ENCODE measurements at regions not wholly inside any gene's neighbourhood (a gene's known extent, or its start where the extent isn't known, plus 50 kb on each side); places are given as distances from the start of the nearest gene placed in this dataset.
"Not testable (repeated sequence)": the region's sequence is repeated elsewhere in the genome, so short reads cannot be mapped to it uniquely, and the experiment has no call there.

DNA sequence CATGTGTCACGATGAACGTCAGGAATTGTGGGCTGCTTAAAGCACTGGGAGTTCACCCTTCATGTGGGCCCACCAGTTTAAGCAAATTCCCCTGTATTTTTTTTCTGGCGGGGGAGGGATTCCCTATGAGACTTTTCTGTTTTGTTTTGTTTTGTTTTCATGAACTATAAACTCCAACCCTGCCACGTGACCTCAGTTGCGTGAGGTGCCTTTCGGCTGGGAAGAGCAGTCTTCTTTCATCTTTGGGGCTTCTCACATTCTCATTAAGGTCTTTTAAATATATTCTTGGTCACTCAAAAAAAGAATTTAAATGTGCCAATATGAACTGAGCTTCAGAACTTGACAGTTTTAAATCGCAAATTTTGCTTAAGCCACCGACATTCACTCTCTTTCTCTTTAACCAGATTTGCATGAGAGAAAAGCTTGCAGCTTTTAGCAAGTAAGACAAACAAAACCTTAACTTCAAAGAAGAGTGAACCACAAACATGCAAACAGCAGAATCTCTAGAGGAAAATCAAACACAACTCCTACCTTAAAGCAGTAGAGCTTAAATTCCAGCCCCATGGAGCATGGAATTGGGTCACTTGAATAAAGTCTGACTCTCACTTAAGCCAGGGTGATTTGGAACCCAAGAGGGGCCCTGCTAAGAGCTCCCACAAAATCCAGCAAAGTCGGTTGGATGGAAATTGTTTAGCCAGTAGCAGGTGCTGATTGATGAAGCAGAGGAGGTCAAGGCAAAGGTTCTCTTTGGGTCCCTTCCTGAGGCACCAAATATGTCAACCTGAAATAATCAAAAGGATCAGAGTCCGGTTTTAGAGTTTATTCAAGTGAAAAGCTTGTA lies 699.8 kb upstream of the GBE1 start:
- Histone ChIP-seq H3K27me3 (ENCODE audit: control insufficient read depth, insufficient read depth) (no peaks in the 10 kb centered on the region), H3K9me3 (ENCODE audit: control insufficient read depth, low read length) (no peaks in the 10 kb centered on the region), H3K27ac (ENCODE audit: low read length) (no peak overlapping the region), H3K4me1 (ENCODE audit: control insufficient read depth, insufficient read depth, low read length) (no peaks in the 10 kb centered on the region), H3K4me3 (ENCODE audit: low read length) (no peak overlapping the region)
- 73% methylated on average over 10 of the region's 10 CpGs for WGBS
- DNase-seq (no peak), ATAC-seq (no peak)
- intact Hi-C loops (cut with DNase I): no loop called here

DNA sequence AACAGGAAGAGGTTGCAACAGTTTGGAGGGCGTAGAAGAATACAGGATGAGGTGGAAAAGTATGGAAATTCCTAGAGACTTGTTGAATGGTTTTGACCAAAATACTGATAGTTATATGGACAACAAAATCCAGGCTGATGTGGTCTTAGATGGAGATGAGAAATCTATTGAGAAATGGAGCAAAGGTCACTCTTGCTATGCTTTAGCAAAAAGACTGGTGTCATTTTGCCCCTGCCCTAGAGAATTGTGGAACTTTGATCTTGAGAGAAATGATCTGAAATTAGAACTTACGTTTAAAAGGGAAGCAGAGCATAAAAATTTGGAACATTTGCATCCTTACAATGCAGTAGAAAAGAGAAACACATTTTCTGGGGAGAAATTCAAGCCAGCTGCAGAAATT lies 686.9 kb upstream of the GBE1 start:
- ATAC-seq (no peak), DNase-seq (no peak)
- 55% methylated on average over 2 of the region's 2 CpGs for WGBS
- Histone ChIP-seq H3K27me3 (ENCODE audit: control insufficient read depth, insufficient read depth) (no peaks in the 10 kb centered on the region), H3K27ac (ENCODE audit: low read length) (no peak overlapping the region), H3K4me1 (ENCODE audit: control insufficient read depth, insufficient read depth, low read length) (no peaks in the 10 kb centered on the region), H3K9me3 (ENCODE audit: control insufficient read depth, low read length) (no peaks in the 10 kb centered on the region), H3K4me3 (ENCODE audit: low read length) (no peak overlapping the region)
- intact Hi-C loops (cut with DNase I): no loop called here

DNA sequence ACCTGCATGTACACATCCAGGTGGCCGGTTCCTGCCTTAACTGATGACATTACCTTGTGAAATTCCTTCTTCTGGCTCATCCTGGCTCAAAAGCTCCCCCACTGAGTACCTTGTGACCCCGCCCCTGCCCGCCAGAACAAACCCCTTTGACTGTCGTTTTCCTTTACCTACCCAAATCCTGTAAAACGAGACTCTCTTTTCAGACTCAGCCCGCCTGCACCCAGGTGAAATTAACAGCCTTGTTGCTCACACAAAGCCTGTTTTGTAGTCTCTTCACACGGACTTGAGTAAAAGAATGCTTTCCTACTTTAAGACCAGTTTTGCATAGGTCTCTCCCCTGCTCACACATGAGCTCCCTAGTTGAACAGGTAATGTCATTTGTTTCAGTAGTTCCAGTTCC lies 667.4 kb upstream of the GBE1 start:
- DNase-seq; ATAC-seq; H3K9me3 ChIP-seq (ENCODE audit: control insufficient read depth, low read length); H3K4me1 ChIP-seq (ENCODE audit: control insufficient read depth, insufficient read depth, low read length); H3K27ac ChIP-seq (ENCODE audit: low read length); intact Hi-C loops (cut with DNase I); H3K4me3 ChIP-seq (ENCODE audit: low read length); H3K27me3 ChIP-seq (ENCODE audit: control insufficient read depth, insufficient read depth): not testable (repeated sequence)
- WGBS: 11% methylated on average over 7 of the region's 7 CpGs

DNA sequence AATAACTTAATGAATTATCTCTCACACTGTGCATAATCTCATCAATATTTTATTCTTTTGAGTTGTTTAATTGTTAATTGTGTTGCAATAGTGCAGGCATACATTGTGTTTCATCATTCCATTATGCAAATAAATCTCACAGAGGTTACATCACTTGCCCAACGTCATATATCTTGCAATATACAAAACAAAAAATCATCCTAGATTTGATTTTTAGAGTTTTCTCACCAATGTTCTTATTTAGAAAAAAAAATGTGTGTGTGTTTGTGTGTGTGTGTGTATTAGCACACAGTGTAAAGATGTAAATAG lies 662.5 kb upstream of the GBE1 start:
- DNase-seq (no peak), ATAC-seq (no peak)
- Histone ChIP-seq H3K4me1 (ENCODE audit: control insufficient read depth, insufficient read depth, low read length) (no peaks in the 10 kb centered on the region), H3K9me3 (ENCODE audit: control insufficient read depth, low read length) (no peaks in the 10 kb centered on the region), H3K4me3 (ENCODE audit: low read length) (no peak overlapping the region), H3K27me3 (ENCODE audit: control insufficient read depth, insufficient read depth) (no peaks in the 10 kb centered on the region), H3K27ac (ENCODE audit: low read length) (no peak overlapping the region)
- 23% methylated on average over 1 of the region's 1 CpG for WGBS
- intact Hi-C loops (cut with DNase I): no loop called here

DNA sequence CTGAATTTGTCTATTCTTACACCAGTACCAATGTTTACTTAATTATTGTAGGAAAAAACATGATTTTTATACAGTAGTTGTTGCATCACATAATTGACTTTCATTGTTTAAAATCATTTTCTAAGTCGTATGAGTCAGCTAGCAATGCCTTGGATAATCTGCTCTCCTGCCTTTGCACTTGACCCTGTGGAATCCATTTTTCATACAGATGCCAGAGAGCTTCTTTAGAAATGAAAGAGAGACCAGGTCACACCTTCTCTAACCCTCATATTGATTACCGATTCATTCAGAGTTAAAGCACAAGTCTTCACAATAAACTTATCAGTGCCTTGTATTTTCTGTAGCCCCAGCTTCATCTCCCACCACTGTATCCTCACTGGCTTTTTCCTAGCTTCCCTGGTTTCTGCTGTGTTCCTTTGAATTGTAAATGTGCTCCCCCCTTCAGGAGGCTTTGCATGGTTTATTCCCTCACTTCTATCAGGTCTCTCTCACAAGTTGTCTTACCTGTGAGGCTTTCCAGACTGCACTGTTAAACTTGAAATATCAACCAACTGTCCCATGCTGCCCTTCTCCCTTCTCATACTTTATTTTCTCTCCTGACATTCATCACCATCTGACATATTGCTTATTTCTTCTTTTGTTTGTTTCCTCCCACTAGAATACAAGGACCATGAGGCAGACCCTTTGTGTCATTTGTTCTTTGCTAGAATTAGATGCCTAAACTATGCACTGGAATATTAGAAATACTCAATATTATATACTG lies 662.0 kb upstream of the GBE1 start:
- Histone ChIP-seq H3K4me1 (ENCODE audit: control insufficient read depth, insufficient read depth, low read length) (no peaks in the 10 kb centered on the region), H3K27ac (ENCODE audit: low read length) (no peak overlapping the region), H3K4me3 (ENCODE audit: low read length) (no peak overlapping the region), H3K27me3 (ENCODE audit: control insufficient read depth, insufficient read depth) (no peaks in the 10 kb centered on the region), H3K9me3 (ENCODE audit: control insufficient read depth, low read length) (no peaks in the 10 kb centered on the region)
- intact Hi-C loops (cut with DNase I): no loop called here
- no peak for ATAC-seq
- WGBS: 17% methylated on average over 2 of the region's 2 CpGs
- no peak for DNase-seq

DNA sequence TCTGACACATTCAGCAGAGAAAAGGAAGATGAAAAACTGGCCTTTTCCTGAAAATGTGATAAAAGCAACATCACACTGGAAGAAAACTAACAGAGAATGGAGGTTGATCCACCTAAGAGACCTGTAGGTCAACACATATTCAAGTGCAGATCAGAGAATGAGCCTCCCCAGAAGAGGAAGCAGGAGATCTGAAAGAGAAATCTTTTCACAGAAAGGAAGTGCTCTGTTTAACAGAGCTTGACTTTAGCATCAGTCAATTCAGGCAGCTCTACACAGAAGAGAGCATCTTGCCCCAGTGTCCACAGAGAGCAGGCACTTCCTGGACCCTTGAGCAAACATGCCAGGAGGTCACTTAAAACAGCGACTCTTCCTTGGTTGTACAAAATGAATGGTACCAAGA lies 655.4 kb upstream of the GBE1 start:
- no peak overlapping the region for H3K4me3 ChIP-seq (ENCODE audit: low read length)
- H3K27me3 ChIP-seq (ENCODE audit: control insufficient read depth, insufficient read depth): no peaks in the 10 kb centered on the region
- WGBS: 62% methylated on average over 1 of the region's 1 CpG
- H3K4me1 ChIP-seq (ENCODE audit: control insufficient read depth, insufficient read depth, low read length): no peaks in the 10 kb centered on the region
- DNase-seq: no peak
- H3K9me3 ChIP-seq (ENCODE audit: control insufficient read depth, low read length): no peaks in the 10 kb centered on the region
- intact Hi-C loops (cut with DNase I): no loop called here
- no peak for ATAC-seq
- no peak overlapping the region for H3K27ac ChIP-seq (ENCODE audit: low read length)

DNA sequence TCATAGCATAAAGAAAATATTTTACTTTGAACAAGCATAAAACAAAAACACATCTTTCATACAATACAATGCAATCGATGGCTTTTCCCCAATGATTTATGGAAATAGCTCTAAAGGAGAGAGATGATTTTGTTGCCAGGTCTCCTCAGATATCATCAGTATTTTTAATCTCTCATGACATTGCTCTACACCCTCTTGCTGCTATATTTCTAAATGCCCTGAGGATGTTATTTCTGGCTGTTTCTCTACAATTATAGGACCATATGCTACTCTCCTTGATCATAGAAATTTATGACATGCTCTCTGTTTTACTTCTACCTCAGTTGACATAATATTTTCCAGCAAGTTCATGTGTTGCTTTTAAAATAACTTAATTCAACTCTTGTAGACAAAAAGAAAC lies 654.9 kb upstream of the GBE1 start:
- no peaks in the 10 kb centered on the region for H3K9me3 ChIP-seq (ENCODE audit: control insufficient read depth, low read length)
- H3K4me1 ChIP-seq (ENCODE audit: control insufficient read depth, insufficient read depth, low read length): no peaks in the 10 kb centered on the region
- DNase-seq (no peak), ATAC-seq (no peak)
- intact Hi-C loops (cut with DNase I): no loop called here
- H3K27ac ChIP-seq (ENCODE audit: low read length): no peak overlapping the region
- no peak overlapping the region for H3K4me3 ChIP-seq (ENCODE audit: low read length)
- H3K27me3 ChIP-seq (ENCODE audit: control insufficient read depth, insufficient read depth): no peaks in the 10 kb centered on the region
- 85% methylated on average over 1 of the region's 1 CpG for WGBS

DNA sequence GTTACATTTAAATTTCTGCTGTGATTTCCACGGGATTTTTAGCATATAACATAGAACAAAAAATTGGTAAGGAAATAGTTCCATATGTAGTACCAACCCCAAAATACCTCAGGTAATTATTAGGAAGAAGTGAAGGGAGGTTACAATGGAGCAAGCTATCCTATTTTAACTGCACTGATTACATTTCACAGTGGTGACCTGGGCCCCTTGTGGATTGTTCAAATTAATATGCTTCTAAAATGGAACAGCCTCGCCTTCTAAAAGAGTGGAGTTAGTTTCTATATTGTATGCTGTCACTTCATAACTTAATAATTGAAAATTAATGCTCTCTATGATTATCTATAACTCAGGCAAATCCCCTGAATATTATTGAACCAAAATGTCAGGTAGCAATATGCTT lies 651.7 kb upstream of the GBE1 start:
- no peaks in the 10 kb centered on the region for H3K27me3 ChIP-seq (ENCODE audit: control insufficient read depth, insufficient read depth)
- 76% methylated on average over 2 of the region's 2 CpGs for WGBS
- ATAC-seq: no peak
- H3K27ac ChIP-seq (ENCODE audit: low read length): no peak overlapping the region
- no peak overlapping the region for H3K4me3 ChIP-seq (ENCODE audit: low read length)
- no peak for DNase-seq
- no peaks in the 10 kb centered on the region for H3K9me3 ChIP-seq (ENCODE audit: control insufficient read depth, low read length)
- no peaks in the 10 kb centered on the region for H3K4me1 ChIP-seq (ENCODE audit: control insufficient read depth, insufficient read depth, low read length)
- intact Hi-C loops (cut with DNase I): no loop called here

DNA sequence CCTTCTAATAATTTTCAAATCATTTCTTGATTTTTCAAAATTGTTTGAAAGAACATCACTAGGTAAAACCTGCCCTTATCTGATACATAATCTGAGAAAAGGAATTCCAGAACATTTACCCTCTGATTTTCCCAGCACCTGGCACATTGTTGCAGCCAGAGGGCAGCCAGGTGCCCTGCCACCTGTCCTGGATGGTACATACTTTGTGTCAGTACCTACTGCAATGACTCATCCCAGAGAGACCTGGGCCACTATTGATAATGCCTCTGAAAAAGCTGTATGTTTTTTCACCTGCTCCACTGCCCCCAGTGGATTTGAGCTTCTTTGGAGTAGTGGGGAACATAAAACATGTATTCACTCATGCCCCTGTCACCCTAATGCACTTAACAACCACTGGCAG lies 648.9 kb upstream of the GBE1 start:
- Histone ChIP-seq H3K9me3 (ENCODE audit: control insufficient read depth, low read length) (no peaks in the 10 kb centered on the region), H3K4me1 (ENCODE audit: control insufficient read depth, insufficient read depth, low read length) (no peaks in the 10 kb centered on the region), H3K27ac (ENCODE audit: low read length) (no peak overlapping the region), H3K4me3 (ENCODE audit: low read length) (no peak overlapping the region), H3K27me3 (ENCODE audit: control insufficient read depth, insufficient read depth) (no peaks in the 10 kb centered on the region)
- intact Hi-C loops (cut with DNase I): no loop called here
- no peak for ATAC-seq
- DNase-seq: no peak

DNA sequence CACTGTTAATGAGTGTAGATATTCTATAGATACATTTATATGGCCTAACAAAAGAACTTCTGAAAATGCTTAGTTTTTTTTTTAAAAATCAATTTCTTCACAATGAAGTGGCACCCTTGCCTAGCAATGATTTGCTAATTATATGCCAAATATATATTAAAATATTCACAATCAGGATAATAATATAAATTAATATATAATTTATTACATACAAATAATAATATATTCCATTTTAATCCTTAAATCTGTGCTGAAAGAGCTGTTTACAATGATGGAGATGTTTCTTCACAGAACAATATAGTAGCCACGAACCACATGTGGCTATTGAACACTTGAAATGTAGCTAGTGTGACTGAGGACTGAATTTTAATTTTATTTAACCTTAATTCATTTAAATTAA lies 648.4 kb upstream of the GBE1 start:
- Histone ChIP-seq H3K9me3 (ENCODE audit: control insufficient read depth, low read length) (no peaks in the 10 kb centered on the region), H3K27ac (ENCODE audit: low read length) (no peak overlapping the region), H3K27me3 (ENCODE audit: control insufficient read depth, insufficient read depth) (no peaks in the 10 kb centered on the region), H3K4me3 (ENCODE audit: low read length) (no peak overlapping the region), H3K4me1 (ENCODE audit: control insufficient read depth, insufficient read depth, low read length) (no peaks in the 10 kb centered on the region)
- no peak for ATAC-seq
- no peak for DNase-seq
- intact Hi-C loops (cut with DNase I): no loop called here
- 54% methylated on average over 1 of the region's 1 CpG for WGBS

DNA sequence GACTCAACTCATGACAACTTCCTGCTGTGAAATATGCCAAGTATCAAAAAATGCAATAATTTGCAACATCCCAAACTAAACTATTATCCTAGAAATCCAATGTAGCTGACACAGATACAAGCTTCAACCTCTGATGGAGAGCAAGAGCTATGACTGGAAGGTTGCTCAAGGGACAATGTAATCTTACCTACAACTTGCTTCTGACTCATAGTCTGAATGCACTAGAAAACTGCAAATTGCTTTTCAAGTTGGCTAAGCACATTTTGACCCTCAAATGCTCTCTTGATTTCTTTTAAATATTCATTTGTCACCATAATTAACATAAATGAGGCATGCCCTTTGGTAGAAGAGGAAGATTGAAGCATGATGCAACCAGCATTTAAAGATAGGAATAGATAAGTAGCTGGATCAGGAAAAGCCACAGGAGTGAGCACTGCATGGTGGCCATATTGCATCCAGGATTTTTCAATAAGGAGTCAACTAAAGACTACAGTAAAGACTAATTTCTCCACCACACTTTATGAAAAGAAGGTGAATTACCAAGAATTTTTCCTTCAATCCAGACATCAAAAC lies 630.8 kb upstream of the GBE1 start:
- DNase-seq (no peak), ATAC-seq (no peak)
- Histone ChIP-seq H3K4me1 (ENCODE audit: control insufficient read depth, insufficient read depth, low read length) (no peaks in the 10 kb centered on the region), H3K27me3 (ENCODE audit: control insufficient read depth, insufficient read depth) (no peaks in the 10 kb centered on the region), H3K4me3 (ENCODE audit: low read length) (no peak overlapping the region), H3K27ac (ENCODE audit: low read length) (no peak overlapping the region), H3K9me3 (ENCODE audit: control insufficient read depth, low read length) (no peaks in the 10 kb centered on the region)
- intact Hi-C loops (cut with DNase I): no loop called here

Data from right cardiac atrium (tissue), 5 donors.